ENCODE measurements at regions not wholly inside any gene's neighbourhood (a gene's known extent, or its start where the extent isn't known, plus 50 kb on each side); places are given as distances from the start of the nearest gene placed in this dataset.
"Not testable (repeated sequence)": the region's sequence is repeated elsewhere in the genome, so short reads cannot be mapped to it uniquely, and the experiment has no call there.

- TF ChIP-seq POLR2A (IDR thresholded peaks at IDR 0.05; ENCODE audit: low read length) (no peak), GATA1 (IDR thresholded peaks at IDR 0.05; ENCODE audit: low read depth, low read length) (no peak)
- no peak for DNase-seq
These were observed 94.5 kb upstream of the SIRPG start for GRCh38 chr20:1752045-1752444.

- DNase-seq = no peak
- TF ChIP-seq GATA1 (IDR thresholded peaks at IDR 0.05; ENCODE audit: low read depth, low read length) = no peak
- TF ChIP-seq POLR2A (IDR thresholded peaks at IDR 0.05; ENCODE audit: low read length) = no peak
These were observed 91.2 kb upstream of the SIRPG start for GRCh38 chr20:1748777-1749176.

DNA sequence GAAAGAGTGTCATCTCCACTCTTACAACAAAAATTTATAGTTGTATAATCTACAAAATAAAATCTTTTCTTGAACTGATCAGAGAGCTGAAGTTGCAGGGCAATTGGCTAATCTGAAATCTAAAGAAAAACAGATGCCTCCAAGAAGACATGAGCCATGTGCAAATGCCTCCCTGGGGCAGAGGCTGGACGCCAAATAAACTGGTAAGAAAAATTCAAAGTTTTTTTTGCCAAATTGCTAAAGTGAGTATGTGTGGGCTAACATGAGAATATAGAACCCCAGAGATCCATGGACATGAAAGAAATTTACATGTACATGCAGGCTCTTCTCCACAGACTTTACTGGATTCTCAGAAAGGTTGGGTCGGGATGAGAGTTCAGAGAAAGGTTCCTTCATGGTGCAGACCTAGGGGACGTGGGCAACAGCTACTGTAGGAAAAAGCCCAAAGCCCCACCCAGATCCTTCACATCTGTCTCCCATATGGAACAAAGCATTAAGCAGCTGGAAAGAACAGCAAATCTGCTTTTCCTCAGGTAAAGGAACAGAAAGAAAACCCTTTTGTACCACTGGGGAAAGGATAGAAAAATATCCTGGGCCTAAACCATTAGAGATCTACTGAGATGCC is 90.5 kb upstream of the SIRPG start:
- TF ChIP-seq POLR2A (IDR thresholded peaks at IDR 0.05; ENCODE audit: low read length) (no peak), GATA1 (IDR thresholded peaks at IDR 0.05; ENCODE audit: low read depth, low read length) (no peak)
- DNase-seq = no peak

- not testable (repeated sequence) for DNase-seq
These were observed 84.5 kb upstream of the SIRPG start for GRCh38 chr20:1742049-1742434.

GRCh38 chr20:1741309-1742048 is 83.9 kb upstream of the SIRPG start:
- DNase-seq = no peak
- TF ChIP-seq POLR2A (IDR thresholded peaks at IDR 0.05; ENCODE audit: low read length) (no peak), GATA1 (IDR thresholded peaks at IDR 0.05; ENCODE audit: low read depth, low read length) (no peak)

DNA sequence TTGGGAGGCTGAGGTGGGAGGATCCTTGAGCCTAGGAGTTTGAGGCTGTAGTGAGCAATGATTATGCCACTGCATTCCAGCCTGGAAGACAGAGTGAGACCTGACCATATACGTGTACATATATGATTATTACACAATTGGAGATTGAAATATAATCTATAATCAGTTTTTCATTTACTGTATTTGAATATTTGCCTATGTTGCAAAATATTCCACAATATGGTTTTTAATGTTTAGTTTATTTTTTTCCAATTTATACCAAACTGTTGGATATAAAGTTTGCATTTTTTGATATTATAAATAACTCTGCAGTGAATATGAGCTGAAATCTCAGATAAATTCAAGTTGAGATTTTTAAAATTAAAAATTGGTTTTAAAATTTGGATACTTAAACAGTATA is 79.6 kb upstream of the SIRPG start:
- TF ChIP-seq POLR2A (IDR thresholded peaks at IDR 0.05; ENCODE audit: low read length) = no peak
- no peak for TF ChIP-seq GATA1 (IDR thresholded peaks at IDR 0.05; ENCODE audit: low read depth, low read length)
- DNase-seq = no peak

GRCh38 chr20:1735417-1736089 is 78.0 kb upstream of the SIRPG start:
- no peak for DNase-seq
- TF ChIP-seq POLR2A (IDR thresholded peaks at IDR 0.05; ENCODE audit: low read length) (no peak), GATA1 (IDR thresholded peaks at IDR 0.05; ENCODE audit: low read depth, low read length) (no peak)

DNA sequence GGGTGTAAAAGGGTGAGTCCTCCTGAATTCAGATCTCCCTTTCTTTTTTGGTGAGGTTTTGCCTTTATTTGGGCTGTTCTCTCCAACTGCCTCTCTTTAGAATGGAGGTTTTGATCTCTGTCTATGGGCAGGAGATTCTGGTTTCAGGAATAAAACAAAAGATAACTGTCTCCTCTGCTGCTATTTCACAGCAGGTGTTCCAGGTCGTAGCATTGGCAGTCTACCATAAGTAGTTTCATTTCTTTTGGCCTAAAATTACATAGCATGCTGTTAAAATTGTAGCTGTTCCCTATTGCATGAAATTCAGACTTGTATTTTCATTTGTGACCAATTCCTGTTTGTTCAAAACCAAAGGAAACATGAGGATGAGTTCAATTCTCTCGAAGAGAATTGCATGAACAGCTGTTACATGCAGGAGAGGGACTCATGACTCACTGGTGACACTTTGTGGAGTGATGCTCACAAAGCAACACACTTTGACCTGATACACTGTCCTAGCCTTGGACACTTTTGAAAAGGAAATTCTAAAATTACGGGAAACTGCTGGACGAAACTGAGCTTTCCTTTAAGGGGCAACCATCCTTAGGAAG is 76.8 kb upstream of the SIRPG start:
- DNase-seq = peak in 1 of 2 experiments; percentile 5
- TF ChIP-seq POLR2A (IDR thresholded peaks at IDR 0.05; ENCODE audit: low read length) (no peak), GATA1 (IDR thresholded peaks at IDR 0.05; ENCODE audit: low read depth, low read length) (no peak)

- not testable (repeated sequence) for DNase-seq
These were observed 74.3 kb upstream of the SIRPG start for GRCh38 chr20:1731828-1732375.

DNA sequence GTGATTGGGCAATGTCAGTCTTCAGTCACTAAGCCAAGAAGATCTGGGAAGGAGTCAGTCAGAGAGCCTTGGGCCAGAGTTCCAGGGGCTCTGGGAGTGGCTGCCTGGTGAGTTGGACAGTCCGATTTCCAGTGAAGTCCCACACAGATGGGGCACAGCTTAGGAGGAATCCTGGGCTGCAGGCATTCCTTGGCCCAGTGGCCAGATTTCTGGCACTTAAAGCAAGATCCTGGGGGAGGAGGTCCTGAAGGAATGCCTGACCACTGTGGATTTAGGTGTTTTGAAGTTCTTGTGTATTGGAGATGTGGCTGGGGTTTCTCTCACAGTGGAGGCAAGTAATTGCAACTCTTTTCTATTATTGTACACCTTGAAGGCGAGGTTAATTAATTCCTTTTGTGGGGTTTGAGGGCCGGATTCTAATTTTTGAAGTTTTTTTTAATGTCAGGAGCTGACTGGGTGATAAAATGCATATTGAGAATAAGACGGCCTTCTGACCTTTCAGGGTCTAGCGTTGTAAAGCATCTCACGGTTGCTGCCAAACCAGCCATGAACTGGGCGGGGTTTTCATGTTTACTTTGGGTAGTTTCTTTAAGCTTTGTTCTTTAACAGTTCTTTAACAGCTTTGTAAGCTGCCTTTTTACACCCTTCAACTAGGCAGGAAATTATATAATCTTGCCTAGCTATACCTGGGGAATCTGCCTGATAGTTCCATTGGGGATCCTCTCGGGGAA is 73.6 kb upstream of the SIRPG start:
- DNase-seq = not testable (repeated sequence)

DNA sequence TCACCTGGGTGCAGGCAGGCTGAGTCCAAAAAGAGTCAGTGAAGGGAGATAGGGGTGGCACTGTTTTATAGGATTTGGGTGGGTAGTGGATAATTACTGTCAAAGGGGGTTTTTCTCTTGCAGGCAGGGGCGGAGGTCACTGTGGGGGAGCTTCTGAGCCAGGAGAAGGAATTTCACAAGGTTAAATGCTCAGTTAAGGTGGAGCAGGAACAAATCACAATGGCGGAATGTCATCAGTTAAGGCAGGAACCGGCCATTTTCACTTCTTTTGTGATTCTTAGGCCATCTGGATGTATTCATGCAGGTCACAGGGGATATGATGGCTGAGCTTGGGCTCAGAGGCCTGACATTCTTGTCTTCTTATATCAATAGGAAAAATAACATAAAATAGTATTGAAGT is 69.7 kb upstream of the SIRPG start:
- DNase-seq = not testable (repeated sequence)

DNA sequence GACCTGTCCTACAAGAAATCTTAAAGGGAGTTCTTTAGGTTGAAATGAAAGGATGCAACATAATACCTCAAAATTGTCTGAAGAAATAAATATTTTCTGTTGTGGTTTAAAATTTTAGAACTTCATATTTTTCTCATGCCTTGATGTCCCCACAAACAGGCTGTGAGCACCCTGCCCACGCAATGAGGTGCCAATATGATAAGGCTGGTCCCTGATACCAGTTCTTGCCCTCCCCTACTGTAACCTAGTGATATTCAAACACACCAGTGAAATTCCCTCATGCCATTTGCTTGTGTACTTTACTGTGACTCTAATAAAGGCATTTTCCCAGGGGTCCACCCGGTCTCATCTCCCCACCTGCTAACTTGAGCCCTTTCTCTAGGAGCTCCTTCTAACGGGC is 67.3 kb upstream of the SIRPG start:
- TF ChIP-seq GATA1 (IDR thresholded peaks at IDR 0.05; ENCODE audit: low read depth, low read length) = no peak
- no peak for TF ChIP-seq POLR2A (IDR thresholded peaks at IDR 0.05; ENCODE audit: low read length)
- DNase-seq = no peak

DNA sequence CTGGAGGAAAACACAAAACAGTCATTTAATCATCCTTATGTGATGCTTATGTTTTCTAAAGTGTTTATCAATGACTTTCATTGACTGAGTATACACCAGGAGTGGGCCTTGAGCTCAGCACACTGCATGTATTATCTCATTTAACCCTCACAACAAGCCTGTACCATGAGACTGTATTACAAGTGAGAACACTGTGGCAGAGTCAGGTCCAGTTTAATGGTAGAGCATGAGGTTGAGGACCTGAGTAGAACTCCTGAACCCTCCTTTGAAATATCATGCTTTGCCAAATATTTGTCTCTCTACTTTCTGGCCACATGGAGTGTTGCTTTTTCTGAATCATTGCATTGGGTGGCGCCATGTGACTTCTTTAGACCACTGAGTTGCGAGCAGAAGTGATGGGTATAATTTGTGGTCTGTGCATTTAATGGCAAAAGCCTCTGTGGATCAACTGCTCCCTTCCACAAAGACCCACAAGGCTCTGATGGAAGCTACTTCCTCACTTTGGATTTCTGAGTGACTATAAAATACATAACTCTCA is 65.0 kb upstream of the SIRPG start:
- TF ChIP-seq POLR2A (IDR thresholded peaks at IDR 0.05; ENCODE audit: low read length) (no peak), GATA1 (IDR thresholded peaks at IDR 0.05; ENCODE audit: low read depth, low read length) (no peak)
- DNase-seq = no peak

All from erythroblast (primary cell).